A549 (cell line): ENCODE measurements at regions not wholly inside any gene's neighbourhood (a gene's known extent, or its start where the extent isn't known, plus 50 kb on each side); places are given as distances from the start of the nearest gene placed in this dataset.

ENCODE experiments used
- ATAC-seq, 2 experiments: fragments of 200-7000 bp in 1 of 2; fragments of >200 bp in 1 of 2; cut with Nextera tagmentation in 1 of 2; cut with Tn5 transposase in 1 of 2; 3 replicates each; pipeline versions ENCODE4 v1.8.0 to v1.9.1; 2018 to 2020; ENCODE audit warnings: mild to moderate bottlenecking in 1 of 2, moderate library complexity in 1 of 2
- CTCF ChIA-PET: fragments of 300-600 bp; sonication (Branson Sonifier 250); formaldehyde crosslinking; extraction: SDS; loops from one replicate; lab custom pipeline; 2021; ENCODE audit warnings: antibody characterized with exemption, inconsistent platforms; lab: Yijun Ruan, JAX
- POLR2A ChIA-PET: fragments of 350-600 bp; formaldehyde crosslinking; extraction: SDS; loops from one replicate; lab custom pipeline; 2021; ENCODE audit warnings: antibody characterized with exemption, inconsistent platforms; lab: Yijun Ruan, JAX
- DNase-seq, 2 experiments: peaks; one replicate each; pipeline versions ENCODE4 v3.0.0 to v3.0.0-alpha.2; 2011 to 2016; ENCODE audit warnings: low read depth in 1 of 2, low spot score in 1 of 2
- FAIRE-seq: peaks from 2 replicates; lab custom pipeline; 2011; peaks lifted over from hg19 to GRCh38; lab: Jason Lieb, UNC
- H3K27ac ChIP-seq, 2 experiments: fragments of >200 bp; sonication (Bioruptor Twin); formaldehyde crosslinking; 3 replicates each; pipeline ENCODE4 v1.5.1; 2016 to 2017
- H3K4me1 ChIP-seq: fragments of >200 bp; sonication (Bioruptor Twin); formaldehyde crosslinking; 3 replicates; pipeline ENCODE4 v1.6.1; 2016
- H3K4me2 ChIP-seq: fragments of >200 bp; sonication (Bioruptor Twin); formaldehyde crosslinking; 3 replicates; pipeline ENCODE4 v1.6.1; 2016
- H3K4me3 ChIP-seq: fragments of >200 bp; sonication (Bioruptor Twin); formaldehyde crosslinking; 3 replicates; pipeline ENCODE4 v1.5.1; 2016
- H3K9me3 ChIP-seq: fragments of >200 bp; sonication (Bioruptor Twin); formaldehyde crosslinking; 3 replicates; pipeline ENCODE4 v1.6.1; 2016
- BHLHE40 ChIP-seq: IDR thresholded peaks from 2 replicates; pipeline ENCODE4 v1.6.1; 2012; ENCODE audit warnings: low read depth, low read length, inconsistent platforms
- CBX8 ChIP-seq: fragments of 200-600 bp; sonication (generic); IDR thresholded peaks from 2 replicates; pipeline ENCODE4 v1.6.1; 2016
- CEBPB ChIP-seq, 2 experiments: fragments of >200 bp in 1 of 2; sonication (Bioruptor Twin) in 1 of 2; formaldehyde crosslinking in 1 of 2; IDR thresholded peaks; 2 replicates each; pipeline ENCODE4 v1.6.1; 2012 to 2016
- CHD2 ChIP-seq: fragments of 150-350 bp; IDR thresholded peaks from 2 replicates; pipeline ENCODE4 v1.6.1; 2014; ENCODE audit warnings: low read length; ENCODE audit not compliant: partially characterized antibody
- CHD4 ChIP-seq: fragments of 200-600 bp; sonication (generic); IDR thresholded peaks from 2 replicates; pipeline ENCODE4 v1.6.1; 2016; ENCODE audit warnings: antibody characterized with exemption, mild to moderate bottlenecking, borderline replicate concordance
- CTCF ChIP-seq: fragments of >200 bp; sonication (Bioruptor Twin); formaldehyde crosslinking; IDR thresholded peaks from 3 replicates; pipeline ENCODE4 v1.5.1; 2016
- EHF ChIP-seq: fragments of 250-450 bp; sonication (Bioruptor Pico); IDR thresholded peaks from 2 replicates; pipeline ENCODE4 v1.5.0; 2020; ENCODE audit warnings: mild to moderate bottlenecking
- EHMT2 ChIP-seq: fragments of 200-600 bp; sonication (generic); IDR thresholded peaks from 2 replicates; pipeline ENCODE4 v1.6.1; 2016; ENCODE audit warnings: antibody characterized with exemption, low read depth, mild to moderate bottlenecking, moderate library complexity
- ELK1 ChIP-seq: fragments of 150-350 bp; IDR thresholded peaks from 2 replicates; pipeline ENCODE4 v1.6.1; 2014; ENCODE audit warnings: low read depth, mild to moderate bottlenecking, low read length
- ESRRA ChIP-seq: fragments of 150-350 bp; IDR thresholded peaks from 2 replicates; pipeline ENCODE4 v1.6.1; 2014; ENCODE audit warnings: mild to moderate bottlenecking, low read length, borderline replicate concordance
- FOSB ChIP-seq: fragments of 250-450 bp; sonication (Bioruptor Pico); IDR thresholded peaks from 2 replicates; pipeline ENCODE4 v1.5.0; 2020; ENCODE audit warnings: mild to moderate bottlenecking, moderate library complexity
- FOXS1 ChIP-seq: fragments of 250-450 bp; sonication (Bioruptor Pico); IDR thresholded peaks from 2 replicates; pipeline ENCODE4 v1.5.0; 2020; ENCODE audit warnings: mild to moderate bottlenecking, moderate library complexity
- HDAC2 ChIP-seq: fragments of 200-600 bp; sonication (generic); IDR thresholded peaks from 2 replicates; pipeline ENCODE4 v1.6.1; 2016
- HEYL ChIP-seq: fragments of 250-450 bp; sonication (Bioruptor Pico); IDR thresholded peaks from 2 replicates; pipeline ENCODE4 v1.8.0; 2021; ENCODE audit warnings: mild to moderate bottlenecking, moderate library complexity
- HOXB13 ChIP-seq: fragments of 250-450 bp; sonication (Bioruptor Pico); IDR thresholded peaks from 2 replicates; pipeline ENCODE4 v1.5.0; 2020; ENCODE audit warnings: low read depth, mild to moderate bottlenecking, moderate library complexity
- JUN ChIP-seq, 2 experiments: fragments of >200 bp; sonication (Bioruptor Twin); formaldehyde crosslinking; IDR thresholded peaks; 2 replicates in 1 of 2; 3 replicates in 1 of 2; pipeline ENCODE4 v1.6.1; 2016 to 2017
- JUNB ChIP-seq: fragments of >200 bp; sonication (Bioruptor Twin); formaldehyde crosslinking; IDR thresholded peaks from 2 replicates; pipeline ENCODE4 v1.6.1; 2016
- MAFK ChIP-seq: fragments of 450-650 bp; IDR thresholded peaks from 2 replicates; pipeline ENCODE4 v1.6.1; 2014; ENCODE audit not compliant: partially characterized antibody
- NFE2L2 ChIP-seq: fragments of 150-350 bp; conservative IDR thresholded peaks from 2 replicates; pipeline ENCODE4 v1.6.1; 2014; ENCODE audit warnings: low read length
- NR3C1 ChIP-seq: fragments of >200 bp; sonication (Bioruptor Twin); formaldehyde crosslinking; IDR thresholded peaks from 3 replicates; pipeline ENCODE4 v1.6.1; 2017
- POLR2A ChIP-seq: IDR thresholded peaks from 2 replicates; pipeline ENCODE4 v1.6.1; 2012; ENCODE audit warnings: mild to moderate bottlenecking, low read length
- SMC3 ChIP-seq: fragments of >200 bp; sonication (Bioruptor Twin); formaldehyde crosslinking; IDR thresholded peaks from 3 replicates; pipeline ENCODE4 v1.6.1; 2018; ENCODE audit warnings: inconsistent platforms
- TP53 ChIP-seq: fragments of 250-450 bp; sonication (Bioruptor Pico); IDR thresholded peaks from 2 replicates; pipeline ENCODE4 v1.5.0; 2021; ENCODE audit warnings: mild to moderate bottlenecking, moderate library complexity
- USF2 ChIP-seq: fragments of 450-650 bp; IDR thresholded peaks from 2 replicates; pipeline ENCODE4 v1.6.1; 2014; ENCODE audit warnings: antibody characterized with exemption
- ZFP36 ChIP-seq: fragments of 450-650 bp; IDR thresholded peaks from 2 replicates; pipeline ENCODE4 v1.6.1; 2014; ENCODE audit warnings: borderline replicate concordance; ENCODE audit not compliant: partially characterized antibody
- ZNF302 ChIP-seq: fragments of 250-450 bp; sonication (Bioruptor Pico); IDR thresholded peaks from 2 replicates; pipeline ENCODE4 v1.9.0; 2021; ENCODE audit warnings: inconsistent platforms, mild to moderate bottlenecking, moderate library complexity
- ZSCAN20 ChIP-seq: fragments of 250-450 bp; sonication (Bioruptor Pico); IDR thresholded peaks from 2 replicates; pipeline ENCODE4 v1.8.0; 2022; ENCODE audit warnings: mild to moderate bottlenecking, moderate library complexity
- WGBS: methylation state at CpG from one replicate; pipeline ENCODE4 v1.1.6; 2017; ENCODE audit errors: missing lambda C conversion rate; 5-methylcytosine and 5-hydroxymethylcytosine counted together

- Histone ChIP-seq H3K4me1 (no peaks in the 10 kb centered on the region), H3K4me3 (no peak overlapping the region), H3K9me3 (no peaks in the 10 kb centered on the region), H3K27ac (no peak overlapping the region), H3K4me2 (no peak overlapping the region)
- DNase-seq = no peak
- FAIRE-seq = no peak
- ChIA-PET POLR2A (no interaction called here), CTCF (no interaction called here)
- WGBS = 26% methylated on average over 5 of the region's 5 CpGs
- ATAC-seq = no peak
- TF ChIP-seq ZSCAN20 (CRISPR knock-in tag) = no peak
- no peak for TF ChIP-seq NR3C1
Observed at GRCh38 chr2:128817171-128817570, 498.5 kb upstream of the HS6ST1 start.

GRCh38 chr2:128817813-128818212, 499.1 kb upstream of the HS6ST1 start:
- ATAC-seq = no peak
- Histone ChIP-seq H3K4me3 (no peak overlapping the region), H3K4me1 (no peaks in the 10 kb centered on the region), H3K4me2 (no peak overlapping the region), H3K9me3 (no peaks in the 10 kb centered on the region), H3K27ac (no peak overlapping the region)
- ChIA-PET POLR2A (no interaction called here), CTCF (no interaction called here)
- TF ChIP-seq MAFK = no peak
- no peak for TF ChIP-seq TP53 (CRISPR knock-in tag)
- no peak for TF ChIP-seq HDAC2
- no peak for TF ChIP-seq ELK1
- no peak for TF ChIP-seq NR3C1
- no peak for TF ChIP-seq CTCF
- TF ChIP-seq JUN (IDR thresholded peaks at IDR 0.05) = no peak
- FAIRE-seq = no peak
- 18% methylated on average over 6 of the region's 6 CpGs for WGBS
- DNase-seq = no peak

- H3K4me3 ChIP-seq = no peak overlapping the region
- FAIRE-seq (no peak), DNase-seq (no peak), ATAC-seq (no peak)
- ChIA-PET CTCF (no interaction called here), POLR2A (no interaction called here)
- no peak overlapping the region for H3K4me2 ChIP-seq
- TF ChIP-seq ZNF302 (CRISPR knock-in tag) (no peak), HEYL (CRISPR knock-in tag) (no peak), CHD2 (no peak), CHD4 (no peak), HOXB13 (CRISPR knock-in tag) (no peak), USF2 (no peak), CEBPB (IDR thresholded peaks at IDR 0.05) (no peak), ZSCAN20 (CRISPR knock-in tag) (no peak), NR3C1 (no peak), CBX8 (no peak), BHLHE40 (no peak)
- 3% methylated on average over 2 of the region's 2 CpGs for WGBS
- H3K4me1 ChIP-seq = no peaks in the 10 kb centered on the region
- no peak overlapping the region for H3K27ac ChIP-seq
- H3K9me3 ChIP-seq = no peaks in the 10 kb centered on the region
Observed at GRCh38 chr2:128818248-128818647, 499.6 kb upstream of the HS6ST1 start.

- no peaks in the 10 kb centered on the region for H3K9me3 ChIP-seq
- TF ChIP-seq ESRRA = no peak
- no peak for TF ChIP-seq MAFK
- no peak for TF ChIP-seq ELK1
- no peak for TF ChIP-seq FOXS1
- no peak for TF ChIP-seq FOSB (CRISPR knock-in tag)
- TF ChIP-seq NFE2L2 = no peak
- no peak for TF ChIP-seq SMC3
- no peak for TF ChIP-seq ZFP36
- no peak for TF ChIP-seq EHMT2
- TF ChIP-seq EHF = no peak
- TF ChIP-seq TP53 (CRISPR knock-in tag) = no peak
- TF ChIP-seq CEBPB (IDR thresholded peaks at IDR 0.05) = no peak
- TF ChIP-seq JUNB = no peak
- no peak for TF ChIP-seq JUN (IDR thresholded peaks at IDR 0.05)
- no peak for TF ChIP-seq CHD4
- TF ChIP-seq CBX8 = no peak
- no peak for TF ChIP-seq POLR2A
- TF ChIP-seq, all 56 proteins: peak for 0
- H3K4me2 ChIP-seq = no peak overlapping the region
- H3K27ac ChIP-seq = no peak overlapping the region
- no peak overlapping the region for H3K4me3 ChIP-seq
- H3K4me1 ChIP-seq = no peaks in the 10 kb centered on the region
- no peak for FAIRE-seq
- CTCF ChIA-PET = no interaction called here
- WGBS = 19% methylated on average over 11 of the region's 11 CpGs
- POLR2A ChIA-PET = no interaction called here
- no peak for ATAC-seq
- no peak for DNase-seq
Observed at GRCh38 chr2:128818704-128819491, 500.2 kb upstream of the HS6ST1 start.
